Kidney epithelial cell (primary cell): ENCODE measurements at regions not wholly inside any gene's neighbourhood (a gene's known extent, or its start where the extent isn't known, plus 50 kb on each side); places are given as distances from the start of the nearest gene placed in this dataset.

Experiments used
- DNase-seq: peaks from one replicate; pipeline ENCODE4 v3.0.0-alpha.2; 2010; ENCODE audit warnings: low read depth
- H3K27me3 ChIP-seq: 2 replicates; pipeline ENCODE4 v1.6.0; 2011; ENCODE audit warnings: low read length; ENCODE audit not compliant: control insufficient read depth, insufficient read depth
- H3K36me3 ChIP-seq: 2 replicates; pipeline ENCODE4 v1.5.1; 2011; ENCODE audit warnings: low read length; ENCODE audit not compliant: control insufficient read depth, insufficient read depth
- H3K4me3 ChIP-seq: 2 replicates; pipeline ENCODE4 v1.5.1; 2011; ENCODE audit warnings: low read depth, mild to moderate bottlenecking, control low read depth, low read length
- CTCF ChIP-seq: IDR thresholded peaks from 2 replicates; pipeline ENCODE4 v1.5.1; 2011; ENCODE audit warnings: mild to moderate bottlenecking, moderate library complexity, low read length, control low read depth, inconsistent platforms; ENCODE audit not compliant: insufficient read depth, poor library complexity, severe bottlenecking

- TF ChIP-seq CTCF: no peak
- no peak for DNase-seq
- Histone ChIP-seq H3K27me3 (no peaks in the 10 kb centered on the region), H3K4me3 (no peak overlapping the region), H3K36me3 (no peaks in the 10 kb centered on the region)
These were observed 256.0 kb upstream of the CBLB start for GRCh38 chr3:106124818-106125217.

- Histone ChIP-seq H3K4me3 (no peak overlapping the region), H3K36me3 (no peaks in the 10 kb centered on the region), H3K27me3 (no peaks in the 10 kb centered on the region)
- no peak for DNase-seq
- TF ChIP-seq CTCF: no peak
These were observed 256.5 kb upstream of the CBLB start for GRCh38 chr3:106125321-106125720.

- no peak for DNase-seq
- no peak for TF ChIP-seq CTCF
- no peaks in the 10 kb centered on the region for H3K36me3 ChIP-seq
- H3K27me3 ChIP-seq: no peaks in the 10 kb centered on the region
- H3K4me3 ChIP-seq: no peak overlapping the region
These were observed 257.4 kb upstream of the CBLB start for GRCh38 chr3:106126067-106126845.

GRCh38 chr3:106126846-106127235 is 258.0 kb upstream of the CBLB start:
- no peaks in the 10 kb centered on the region for H3K36me3 ChIP-seq
- no peak for DNase-seq
- TF ChIP-seq CTCF: no peak

GRCh38 chr3:106129939-106130338 is 261.1 kb upstream of the CBLB start:
- Histone ChIP-seq H3K36me3 (no peaks in the 10 kb centered on the region), H3K27me3 (no peaks in the 10 kb centered on the region), H3K4me3 (no peak overlapping the region)
- no peak for TF ChIP-seq CTCF
- no peak for DNase-seq

More at GRCh38 chr3:106126846-106127235, 258.0 kb upstream of the CBLB start:
- Histone ChIP-seq H3K4me3 (no peak overlapping the region), H3K27me3 (no peaks in the 10 kb centered on the region)
